HCT116 (cell line): ENCODE measurements at regions not wholly inside any gene's neighbourhood (a gene's known extent, or its start where the extent isn't known, plus 50 kb on each side); places are given as distances from the start of the nearest gene placed in this dataset.

Source experiments
- ATAC-seq: fragments of 200-7000 bp; cut with Tn5 transposase; 2 replicates; pipeline ENCODE4 v1.9.1; 2020; ENCODE audit warnings: mild to moderate bottlenecking, moderate library complexity
- BruUV-seq: library from RNA; stranded (reverse); fragments of 400-500 nt; replicated peaks from 2 replicates; lab custom pipeline; 2021; lab: Mats Ljungman, UMichigan
- CTCF ChIA-PET: fragments of 300-600 bp; sonication (Branson Sonifier 250); formaldehyde crosslinking; loops from one replicate; lab custom pipeline; 2021; ENCODE audit warnings: antibody characterized with exemption; lab: Charles Lee
- POLR2A ChIA-PET: fragments of 300-600, 350-600 bp; sonication (Branson Sonifier 250); formaldehyde crosslinking; loops from one replicate; lab custom pipeline; 2021; ENCODE audit warnings: antibody characterized with exemption; lab: Charles Lee
- RAD21 ChIA-PET, 2 experiments: fragments of 300-600 bp; sonication (Branson Sonifier 250); formaldehyde crosslinking; loops; one replicate each; lab custom pipeline; 2023; ENCODE audit warnings: low total read pairs in 2 of 2; ENCODE audit not compliant: uncharacterized antibody in 2 of 2, unreplicated experiment in 2 of 2, low non-redundant PET in 1 of 2; lab: Charles Lee
- DNase-seq: peaks from one replicate; pipeline ENCODE4 v3.0.0-alpha.2; 2010; ENCODE audit warnings: low read depth, low spot score
- H2AFZ ChIP-seq: fragments of 200-600 bp; shearing (Covaris generic), sonication (generic); 2 replicates; pipeline ENCODE4 v1.6.1; 2017; ENCODE audit warnings: low read depth, mixed run types, mixed read lengths, antibody characterized with exemption, low read length; ENCODE audit not compliant: poor library complexity, severe bottlenecking
- H3K27ac ChIP-seq: 2 replicates; pipeline ENCODE4 v1.5.1; 2012; ENCODE audit warnings: low read depth, low read length
- H3K27me3 ChIP-seq: fragments of 200-600 bp; sonication (generic); 2 replicates; pipeline ENCODE4 v1.6.1; 2016; ENCODE audit warnings: mixed run types, low read length, mixed read lengths; ENCODE audit not compliant: insufficient read depth
- H3K36me3 ChIP-seq, 2 experiments: fragments of 200-500 bp in 1 of 2; fragments of 200-600 bp in 1 of 2; sonication (Bioruptor generic) in 1 of 2; sonication (generic) in 1 of 2; 2 replicates each; pipeline versions ENCODE4 v1.5.1 to v1.6.1; 2014 to 2016; ENCODE audit warnings: low read length in 2 of 2, inconsistent platforms in 1 of 2, mixed read lengths in 1 of 2, mixed run types in 1 of 2; ENCODE audit not compliant: insufficient read depth in 2 of 2, control insufficient read depth in 1 of 2
- H3K4me1 ChIP-seq, 2 experiments: fragments of 200-600 bp in 1 of 2; sonication (generic) in 1 of 2; 2 replicates each; pipeline versions ENCODE4 v1.5.1 to v1.6.1; 2012 to 2017; ENCODE audit warnings: low read length in 2 of 2, inconsistent platforms in 1 of 2, mild to moderate bottlenecking in 1 of 2, mixed read lengths in 1 of 2, mixed run types in 1 of 2, moderate library complexity in 1 of 2; ENCODE audit not compliant: insufficient read depth in 2 of 2, control insufficient read depth in 1 of 2
- H3K4me2 ChIP-seq: fragments of 200-600 bp; sonication (generic); 2 replicates; pipeline ENCODE4 v1.6.1; 2017; ENCODE audit warnings: mixed run types, low read length, mixed read lengths
- H3K4me3 ChIP-seq, 2 experiments: fragments of 200-600 bp in 1 of 2; sonication (generic) in 1 of 2; replicated peaks in 1 of 2; 2 replicates each; pipeline ENCODE4 v1.5.1; 2011 to 2016; ENCODE audit warnings: low read length in 2 of 2, control low read depth in 1 of 2, low read depth in 1 of 2, mild to moderate bottlenecking in 1 of 2, mixed read lengths in 1 of 2, mixed run types in 1 of 2
- H3K79me2 ChIP-seq: fragments of 200-600 bp; sonication (generic); 2 replicates; pipeline ENCODE4 v1.6.1; 2017; ENCODE audit warnings: mild to moderate bottlenecking, mixed run types, low read length, moderate library complexity, mixed read lengths; ENCODE audit not compliant: insufficient read depth
- H3K9ac ChIP-seq: fragments of 200-600 bp; sonication (generic); 2 replicates; pipeline ENCODE4 v1.6.1; 2016; ENCODE audit warnings: low read length, mixed read lengths
- H3K9me2 ChIP-seq: fragments of 200-600 bp; sonication (generic), shearing (Covaris generic); 2 replicates; pipeline ENCODE4 v1.6.1; 2017; ENCODE audit warnings: mixed run types, mild to moderate bottlenecking, moderate library complexity; ENCODE audit not compliant: insufficient read depth
- H3K9me3 ChIP-seq, 2 experiments: fragments of 200-500 bp in 1 of 2; fragments of 200-600 bp in 1 of 2; sonication (Bioruptor generic) in 1 of 2; sonication (generic) in 1 of 2; 2 replicates each; pipeline ENCODE4 v1.6.1; 2014 to 2017; ENCODE audit warnings: low read length in 2 of 2, mixed read lengths in 2 of 2, inconsistent platforms in 1 of 2, low read depth in 1 of 2, mild to moderate bottlenecking in 1 of 2, mixed run types in 1 of 2, moderate library complexity in 1 of 2; ENCODE audit not compliant: control insufficient read depth in 1 of 2, insufficient read depth in 1 of 2
- H4K20me1 ChIP-seq: fragments of 200-600 bp; sonication (generic), shearing (Covaris generic); 2 replicates; pipeline ENCODE4 v1.6.1; 2017; ENCODE audit warnings: mixed run types, mild to moderate bottlenecking, moderate library complexity; ENCODE audit not compliant: insufficient read depth
- CBX3 ChIP-seq: IDR thresholded peaks from 2 replicates; pipeline ENCODE4 v1.6.1; 2012; ENCODE audit warnings: low read depth
- CEBPB ChIP-seq: IDR thresholded peaks from 2 replicates; pipeline ENCODE4 v1.6.1; 2012; ENCODE audit warnings: low read depth
- EGR1 ChIP-seq: IDR thresholded peaks from 2 replicates; pipeline ENCODE4 v1.6.1; 2012; ENCODE audit warnings: low read depth
- EZH2phosphoT487 ChIP-seq: fragments of 200-600 bp; IDR thresholded peaks from 2 replicates; pipeline ENCODE4 v1.6.1; 2018; ENCODE audit warnings: antibody characterized with exemption, borderline replicate concordance
- FOSL1 ChIP-seq: IDR thresholded peaks from 2 replicates; pipeline ENCODE4 v1.6.1; 2012; ENCODE audit warnings: low read depth
- POLR2AphosphoS5 ChIP-seq: IDR thresholded peaks from 2 replicates; pipeline ENCODE4 v1.6.1; 2011; ENCODE audit warnings: mild to moderate bottlenecking, low read depth, low read length, moderate library complexity
- RAD21 ChIP-seq: IDR thresholded peaks from 2 replicates; pipeline ENCODE4 v1.6.1; 2012; ENCODE audit warnings: low read depth, mild to moderate bottlenecking
- REST ChIP-seq: IDR thresholded peaks from 2 replicates; pipeline ENCODE4 v1.6.1; 2012; ENCODE audit warnings: low read depth
- YY1 ChIP-seq: IDR thresholded peaks from 2 replicates; pipeline ENCODE4 v1.6.1; 2011; ENCODE audit warnings: low read length, low read depth, moderate library complexity, mild to moderate bottlenecking; ENCODE audit not compliant: insufficient replicate concordance; ENCODE audit errors: extremely low read depth
- intact Hi-C: fragments of 100-400 bp; cut with micrococcal nuclease; formaldehyde crosslinking; loops from 2 replicates; pipeline ENCODE4 v1.10.0; 2022

GRCh38 chr7:31437250-31437865 is 76.5 kb upstream of the ITPRID1 start:
- no peaks in the 10 kb centered on the region for H3K79me2 ChIP-seq
- H2AFZ ChIP-seq, result no peak overlapping the region
- H3K4me2 ChIP-seq, result no peak overlapping the region
- H3K4me1 ChIP-seq, result no peaks in the 10 kb centered on the region
- BruUV-seq, result no TSS peak
- no peak overlapping the region for H3K4me3 ChIP-seq
- intact Hi-C loops, result no loop called here
- peaks cover 38% of the 10 kb centered on the region; the same call in 1 of the 2 replicates for H3K27me3 ChIP-seq
- H3K9me3 ChIP-seq, result no peaks in the 10 kb centered on the region
- ChIA-PET RAD21 (no interaction called here), CTCF (no interaction called here), POLR2A (no interaction called here)
- no peaks in the 10 kb centered on the region for H4K20me1 ChIP-seq
- DNase-seq, result no peak
- no peak for ATAC-seq
- TF ChIP-seq YY1 (no peak), CBX3 (no peak), CEBPB (no peak), EZH2phosphoT487 (no peak)
- no peaks in the 10 kb centered on the region for H3K9me2 ChIP-seq
- no peak overlapping the region for H3K9ac ChIP-seq
- no peak overlapping the region for H3K27ac ChIP-seq
- H3K36me3 ChIP-seq, result no peaks in the 10 kb centered on the region

- Histone ChIP-seq H3K9me2 (no peaks in the 10 kb centered on the region), H3K27ac (no peak overlapping the region), H3K36me3 (no peaks in the 10 kb centered on the region), H4K20me1 (no peaks in the 10 kb centered on the region), H3K27me3 (peaks cover 38% of the 10 kb centered on the region; the same call in 1 of the 2 replicates), H3K4me2 (no peak overlapping the region), H3K9ac (no peak overlapping the region), H3K4me1 (no peaks in the 10 kb centered on the region), H3K9me3 (no peaks in the 10 kb centered on the region), H3K4me3 (no peak overlapping the region), H3K79me2 (no peaks in the 10 kb centered on the region), H2AFZ (no peak overlapping the region)
- TF ChIP-seq REST (no peak), EGR1 (no peak), POLR2AphosphoS5 (no peak), RAD21 (no peak), FOSL1 (no peak)
- DNase-seq (no peak), ATAC-seq (no peak)
- ChIA-PET POLR2A (no interaction called here), RAD21 (no interaction called here), CTCF (no interaction called here)
- no TSS peak for BruUV-seq
- intact Hi-C loops, result no loop called here
These were observed 74.7 kb upstream of the ITPRID1 start for GRCh38 chr7:31439165-31439564.
